Calu3 (cell line): ENCODE measurements at regions not wholly inside any gene's neighbourhood (a gene's known extent, or its start where the extent isn't known, plus 50 kb on each side); places are given as distances from the start of the nearest gene placed in this dataset.

Experiments used
- BruUV-seq: library from RNA; stranded (reverse); fragments of 400-500 nt; replicated peaks from 2 replicates; lab custom pipeline; 2021; lab: Mats Ljungman, UMichigan
- CTCF ChIA-PET: fragments of 300-600 bp; sonication (Branson Sonifier 250); formaldehyde crosslinking; loops from one replicate; lab custom pipeline; 2022; ENCODE audit warnings: antibody characterized with exemption; lab: Charles Lee
- DNase-seq: peaks from one replicate; pipeline ENCODE4 v3.0.0; 2022
- H3K27ac Mint-ChIP-seq: one replicate; pipeline ENCODE4 v1.8.0; 2022; ENCODE audit warnings: mixed read lengths; ENCODE audit not compliant: unreplicated experiment
- H3K27me3 Mint-ChIP-seq: one replicate; pipeline ENCODE4 v1.8.0; 2022; ENCODE audit warnings: mixed read lengths; ENCODE audit not compliant: unreplicated experiment
- H3K36me3 Mint-ChIP-seq: one replicate; pipeline ENCODE4 v1.8.0; 2022; ENCODE audit warnings: mild to moderate bottlenecking, moderate library complexity, mixed read lengths; ENCODE audit not compliant: insufficient read depth, unreplicated experiment
- H3K4me1 Mint-ChIP-seq: one replicate; pipeline ENCODE4 v1.8.0; 2022; ENCODE audit warnings: mild to moderate bottlenecking, low read depth, mixed read lengths; ENCODE audit not compliant: unreplicated experiment
- H3K4me3 Mint-ChIP-seq: one replicate; pipeline ENCODE4 v1.8.0; 2022; ENCODE audit warnings: mild to moderate bottlenecking, low read depth, moderate library complexity, mixed read lengths; ENCODE audit not compliant: unreplicated experiment
- H3K9me3 Mint-ChIP-seq: one replicate; pipeline ENCODE4 v1.8.0; 2022; ENCODE audit warnings: low read depth, mixed read lengths; ENCODE audit not compliant: unreplicated experiment
- CTCF ChIP-seq: fragments of 200-600 bp; IDR thresholded peaks from one replicate; pipeline ENCODE4 v1.8.0; 2022; ENCODE audit warnings: antibody characterized with exemption; ENCODE audit not compliant: unreplicated experiment
- intact Hi-C: fragments of 100-400 bp; cut with micrococcal nuclease; formaldehyde crosslinking; loops from one replicate; pipeline ENCODE4 v1.10.0; 2022; ENCODE audit not compliant: unreplicated experiment

DNA sequence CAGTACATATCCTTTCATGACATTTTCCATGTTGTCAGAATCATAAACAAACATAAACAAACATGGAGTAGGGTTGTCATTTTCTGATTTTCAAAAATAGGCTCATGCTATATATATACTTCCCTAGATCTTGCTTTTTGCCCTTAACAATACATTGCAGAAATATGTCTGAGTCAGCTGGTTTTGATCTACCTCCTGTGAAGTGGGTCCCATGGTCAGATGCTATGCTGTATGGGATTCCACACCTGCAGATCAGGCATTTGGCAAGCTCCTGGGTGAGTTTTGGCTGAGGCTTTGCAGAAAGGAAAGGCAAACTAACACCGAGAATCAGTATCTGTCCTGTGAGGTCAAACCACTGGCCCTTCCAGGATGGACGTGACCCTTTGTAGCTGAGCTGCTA is 183.0 kb upstream of the ARID2 start:
- no peaks in the 10 kb centered on the region for H3K36me3 Mint-ChIP-seq
- CTCF ChIA-PET = interaction anchor here (1.8 kb wide), 1 partner anchor 179 kb away, joined by 5 read pairs; no protein-coding TSS in a partner anchor
- no peak for TF ChIP-seq CTCF
- no peaks in the 10 kb centered on the region for H3K27me3 Mint-ChIP-seq
- intact Hi-C loops = loop anchor here (5.0 kb wide), 2 partner anchors 36 to 201 kb away; no protein-coding TSS in a partner anchor
- no TSS peak for BruUV-seq
- no peak for DNase-seq
- no peaks in the 10 kb centered on the region for H3K9me3 Mint-ChIP-seq
- no peak overlapping the region for H3K27ac Mint-ChIP-seq
- H3K4me1 Mint-ChIP-seq = peaks cover 27% of the 10 kb centered on the region
- H3K4me3 Mint-ChIP-seq = no peak overlapping the region

GRCh38 chr12:45547132-45547531 is 182.4 kb upstream of the ARID2 start:
- no peak for TF ChIP-seq CTCF
- Mint-ChIP-seq H3K27me3 (no peaks in the 10 kb centered on the region), H3K36me3 (no peaks in the 10 kb centered on the region), H3K9me3 (no peaks in the 10 kb centered on the region), H3K27ac (no peak overlapping the region), H3K4me1 (peaks cover 27% of the 10 kb centered on the region), H3K4me3 (no peak overlapping the region)
- CTCF ChIA-PET = interaction anchor here (1.8 kb wide), 1 partner anchor 178 kb away, joined by 5 read pairs; no protein-coding TSS in a partner anchor
- BruUV-seq = no TSS peak
- DNase-seq = no peak
- intact Hi-C loops = loop anchor here (5.0 kb wide), 2 partner anchors 35 to 200 kb away; no protein-coding TSS in a partner anchor

DNA sequence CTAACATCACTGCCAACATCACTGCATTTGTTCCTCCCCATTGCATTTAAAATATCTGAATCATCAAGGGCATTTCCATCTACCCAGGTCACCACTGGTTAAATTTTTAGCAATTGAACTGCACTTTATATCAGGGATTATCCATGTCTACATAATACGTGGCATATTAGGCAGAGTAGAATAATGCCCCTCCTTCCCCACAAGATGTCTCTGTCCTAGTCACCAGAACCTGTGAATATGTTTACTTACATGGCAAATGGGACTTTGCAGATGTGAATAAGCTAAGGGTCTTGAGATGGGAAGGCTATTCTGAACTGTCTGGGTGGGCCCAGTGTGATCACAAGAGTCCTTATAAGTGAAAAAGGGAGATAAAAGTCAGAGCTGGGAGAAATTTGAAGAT is 181.7 kb upstream of the ARID2 start:
- Mint-ChIP-seq H3K4me1 (peaks cover 27% of the 10 kb centered on the region), H3K9me3 (no peaks in the 10 kb centered on the region), H3K4me3 (no peak overlapping the region), H3K27ac (no peak overlapping the region), H3K36me3 (no peaks in the 10 kb centered on the region), H3K27me3 (no peaks in the 10 kb centered on the region)
- TF ChIP-seq CTCF = no peak
- CTCF ChIA-PET = interaction anchor here (1.8 kb wide), 1 partner anchor 178 kb away, joined by 5 read pairs; no protein-coding TSS in a partner anchor
- intact Hi-C loops = loop anchor here (5.0 kb wide), 2 partner anchors 34 to 199 kb away; no protein-coding TSS in a partner anchor
- BruUV-seq = no TSS peak
- no peak for DNase-seq

GRCh38 chr12:45548426-45548825 is 181.1 kb upstream of the ARID2 start:
- no peaks in the 10 kb centered on the region for H3K9me3 Mint-ChIP-seq
- H3K27ac Mint-ChIP-seq = no peak overlapping the region
- no peak overlapping the region for H3K4me3 Mint-ChIP-seq
- no peak for TF ChIP-seq CTCF
- intact Hi-C loops = loop anchor here (5.0 kb wide), 2 partner anchors 34 to 199 kb away; no protein-coding TSS in a partner anchor
- no peaks in the 10 kb centered on the region for H3K27me3 Mint-ChIP-seq
- CTCF ChIA-PET = interaction anchor here (1.8 kb wide), 1 partner anchor 177 kb away, joined by 5 read pairs; no protein-coding TSS in a partner anchor
- H3K36me3 Mint-ChIP-seq = no peaks in the 10 kb centered on the region
- DNase-seq = no peak
- H3K4me1 Mint-ChIP-seq = peaks cover 27% of the 10 kb centered on the region
- BruUV-seq = no TSS peak
